ENCODE measurements at regions not wholly inside any gene's neighbourhood (a gene's known extent, or its start where the extent isn't known, plus 50 kb on each side); places are given as distances from the start of the nearest gene placed in this dataset.
"Not testable (repeated sequence)": the region's sequence is repeated elsewhere in the genome, so short reads cannot be mapped to it uniquely, and the experiment has no call there.

GRCh38 chr1:163592623-163593022 is 270.9 kb downstream of the NUF2 start:
- POLR2A ChIA-PET; H3K27ac Mint-ChIP-seq; intact Hi-C loops (cut with micrococcal nuclease); H3K4me3 Mint-ChIP-seq; CTCF ChIA-PET; H3K9me3 Mint-ChIP-seq; H3K27me3 Mint-ChIP-seq; H3K36me3 Mint-ChIP-seq; H3K4me1 Mint-ChIP-seq (ENCODE audit: low read depth); DNase-seq: not testable (repeated sequence)

GRCh38 chr1:163596106-163596505 is 274.4 kb downstream of the NUF2 start:
- intact Hi-C loops (cut with micrococcal nuclease); H3K36me3 Mint-ChIP-seq; POLR2A ChIA-PET; H3K4me3 Mint-ChIP-seq; H3K9me3 Mint-ChIP-seq; DNase-seq; CTCF ChIA-PET; H3K4me1 Mint-ChIP-seq (ENCODE audit: low read depth); H3K27me3 Mint-ChIP-seq; H3K27ac Mint-ChIP-seq: not testable (repeated sequence)

GRCh38 chr1:163596541-163597258 is 274.9 kb downstream of the NUF2 start:
- Mint-ChIP-seq H3K4me1 (ENCODE audit: low read depth) (no peaks in the 10 kb centered on the region), H3K4me3 (no peak overlapping the region), H3K9me3 (peaks cover 6% of the 10 kb centered on the region), H3K27ac (no peak overlapping the region), H3K27me3 (no peaks in the 10 kb centered on the region), H3K36me3 (no peaks in the 10 kb centered on the region)
- CTCF ChIA-PET, result no interaction called here
- no peak for DNase-seq
- intact Hi-C loops (cut with micrococcal nuclease), result no loop called here
- POLR2A ChIA-PET, result no interaction called here

GRCh38 chr1:163604321-163604720 is 282.6 kb downstream of the NUF2 start:
- intact Hi-C loops (cut with micrococcal nuclease), result no loop called here

GRCh38 chr1:163604896-163605295 is 283.1 kb downstream of the NUF2 start:
- H3K9me3 Mint-ChIP-seq, result peaks cover 3% of the 10 kb centered on the region
- no peaks in the 10 kb centered on the region for H3K27me3 Mint-ChIP-seq
- H3K4me3 Mint-ChIP-seq, result no peak overlapping the region
- ChIA-PET POLR2A (no interaction called here), CTCF (no interaction called here)
- intact Hi-C loops (cut with micrococcal nuclease), result no loop called here
- H3K36me3 Mint-ChIP-seq, result no peaks in the 10 kb centered on the region
- DNase-seq, result no peak
- no peaks in the 10 kb centered on the region for H3K4me1 Mint-ChIP-seq (ENCODE audit: low read depth)
- no peak overlapping the region for H3K27ac Mint-ChIP-seq

More at GRCh38 chr1:163604321-163604720, 282.6 kb downstream of the NUF2 start:
- H3K4me3 Mint-ChIP-seq, result no peak overlapping the region
- no peak overlapping the region for H3K27ac Mint-ChIP-seq
- ChIA-PET CTCF (no interaction called here), POLR2A (no interaction called here)
- no peaks in the 10 kb centered on the region for H3K27me3 Mint-ChIP-seq
- H3K36me3 Mint-ChIP-seq, result no peaks in the 10 kb centered on the region
- DNase-seq, result no peak
- no peaks in the 10 kb centered on the region for H3K4me1 Mint-ChIP-seq (ENCODE audit: low read depth)
- peaks cover 3% of the 10 kb centered on the region for H3K9me3 Mint-ChIP-seq

- Mint-ChIP-seq H3K9me3 (peaks cover 3% of the 10 kb centered on the region), H3K4me1 (ENCODE audit: low read depth) (no peaks in the 10 kb centered on the region), H3K36me3 (no peaks in the 10 kb centered on the region), H3K4me3 (no peak overlapping the region), H3K27me3 (no peaks in the 10 kb centered on the region), H3K27ac (no peak overlapping the region)
- POLR2A ChIA-PET, result no interaction called here
- intact Hi-C loops (cut with micrococcal nuclease), result no loop called here
- no peak for DNase-seq
- CTCF ChIA-PET, result no interaction called here
Observed at GRCh38 chr1:163608979-163609378, 287.2 kb downstream of the NUF2 start.

GRCh38 chr1:163609858-163610257 is 288.1 kb downstream of the NUF2 start:
- H3K27ac Mint-ChIP-seq, result no peak overlapping the region
- ChIA-PET CTCF (no interaction called here), POLR2A (no interaction called here)
- no peaks in the 10 kb centered on the region for H3K27me3 Mint-ChIP-seq
- no peaks in the 10 kb centered on the region for H3K36me3 Mint-ChIP-seq
- H3K4me3 Mint-ChIP-seq, result no peak overlapping the region
- H3K9me3 Mint-ChIP-seq, result peaks cover 3% of the 10 kb centered on the region
- intact Hi-C loops (cut with micrococcal nuclease), result no loop called here
- no peak for DNase-seq
- H3K4me1 Mint-ChIP-seq (ENCODE audit: low read depth), result no peaks in the 10 kb centered on the region

- no peaks in the 10 kb centered on the region for H3K27me3 Mint-ChIP-seq
- peaks cover 2% of the 10 kb centered on the region for H3K9me3 Mint-ChIP-seq
- intact Hi-C loops (cut with micrococcal nuclease), result no loop called here
- no peak for DNase-seq
- H3K4me1 Mint-ChIP-seq (ENCODE audit: low read depth), result no peaks in the 10 kb centered on the region
- CTCF ChIA-PET, result no interaction called here
- H3K36me3 Mint-ChIP-seq, result no peaks in the 10 kb centered on the region
- H3K4me3 Mint-ChIP-seq, result no peak overlapping the region
- no peak overlapping the region for H3K27ac Mint-ChIP-seq
- POLR2A ChIA-PET, result no interaction called here
Observed at GRCh38 chr1:163610486-163610885, 288.7 kb downstream of the NUF2 start.

GRCh38 chr1:163614361-163614760 is 292.6 kb downstream of the NUF2 start:
- Mint-ChIP-seq H3K27me3 (no peaks in the 10 kb centered on the region), H3K27ac (no peak overlapping the region), H3K36me3 (no peaks in the 10 kb centered on the region), H3K9me3 (no peaks in the 10 kb centered on the region), H3K4me1 (ENCODE audit: low read depth) (no peaks in the 10 kb centered on the region), H3K4me3 (no peak overlapping the region)
- intact Hi-C loops (cut with micrococcal nuclease), result no loop called here
- ChIA-PET CTCF (no interaction called here), POLR2A (no interaction called here)
- no peak for DNase-seq

GRCh38 chr1:163628034-163628773 is 306.4 kb downstream of the NUF2 start:
- DNase-seq, result no peak
- peaks cover 27% of the 10 kb centered on the region for H3K9me3 Mint-ChIP-seq
- no peaks in the 10 kb centered on the region for H3K36me3 Mint-ChIP-seq
- intact Hi-C loops (cut with micrococcal nuclease), result no loop called here
- ChIA-PET CTCF (no interaction called here), POLR2A (no interaction called here)
- no peaks in the 10 kb centered on the region for H3K27me3 Mint-ChIP-seq
- H3K27ac Mint-ChIP-seq, result no peak overlapping the region
- H3K4me3 Mint-ChIP-seq, result no peak overlapping the region
- H3K4me1 Mint-ChIP-seq (ENCODE audit: low read depth), result no peaks in the 10 kb centered on the region

GRCh38 chr1:163632269-163632668 is 310.5 kb downstream of the NUF2 start:
- Mint-ChIP-seq H3K36me3 (no peaks in the 10 kb centered on the region), H3K27me3 (no peaks in the 10 kb centered on the region), H3K27ac (no peak overlapping the region), H3K4me3 (no peak overlapping the region), H3K4me1 (ENCODE audit: low read depth) (no peaks in the 10 kb centered on the region), H3K9me3 (peaks cover 33% of the 10 kb centered on the region)
- intact Hi-C loops (cut with micrococcal nuclease), result no loop called here
- POLR2A ChIA-PET, result no interaction called here
- CTCF ChIA-PET, result no interaction called here
- no peak for DNase-seq

- Mint-ChIP-seq H3K4me3 (no peak overlapping the region), H3K27me3 (no peaks in the 10 kb centered on the region), H3K4me1 (ENCODE audit: low read depth) (no peaks in the 10 kb centered on the region), H3K9me3 (peaks cover 28% of the 10 kb centered on the region), H3K27ac (no peak overlapping the region), H3K36me3 (no peaks in the 10 kb centered on the region)
- ChIA-PET POLR2A (interaction anchor here (0.6 kb wide), 1 partner anchor 15 kb away, joined by 3 read pairs; no protein-coding TSS in a partner anchor), CTCF (no interaction called here)
- intact Hi-C loops (cut with micrococcal nuclease), result no loop called here
- no peak for DNase-seq
Observed at GRCh38 chr1:163633366-163633765, 311.6 kb downstream of the NUF2 start.

- intact Hi-C loops (cut with micrococcal nuclease); DNase-seq; H3K27me3 Mint-ChIP-seq; H3K4me1 Mint-ChIP-seq (ENCODE audit: low read depth); POLR2A ChIA-PET; H3K27ac Mint-ChIP-seq; H3K9me3 Mint-ChIP-seq; H3K4me3 Mint-ChIP-seq; H3K36me3 Mint-ChIP-seq; CTCF ChIA-PET: not testable (repeated sequence)
Observed at GRCh38 chr1:163645676-163646075, 323.9 kb downstream of the NUF2 start.

All from activated CD4-positive, alpha-beta memory T cell treated with anti-CD3 and anti-CD28 coated beads for 36 hours (primary cell).